K562 (cell line): ENCODE measurements at regions not wholly inside any gene's neighbourhood (a gene's known extent, or its start where the extent isn't known, plus 50 kb on each side); places are given as distances from the start of the nearest gene placed in this dataset.

Source experiments
- ATAC-seq: fragments of 200-7000 bp; cut with Tn5 transposase; 3 replicates; pipeline ENCODE4 v1.9.1; 2020; ENCODE audit warnings: moderate library complexity
- BruUV-seq: library from RNA; stranded (reverse); fragments of 400-500 nt; replicated peaks from 2 replicates; lab custom pipeline; 2021; lab: Mats Ljungman, UMichigan
- CTCF ChIA-PET: fragments of 300-600 bp; formaldehyde crosslinking; extraction: SDS; loops from one replicate; lab custom pipeline; 2021; ENCODE audit warnings: low intra/inter-chr PET ratio; lab: Yijun Ruan, JAX
- POLR2A ChIA-PET: fragments of 300-600, 350-650 bp; sonication (Branson Sonifier 250); formaldehyde crosslinking; extraction: SDS; loops from one replicate; lab custom pipeline; 2021; ENCODE audit warnings: antibody characterized with exemption, inconsistent platforms; lab: Yijun Ruan, JAX
- DNase-seq, 4 experiments: peaks; one replicate each; pipeline versions ENCODE4 v3.0.0 to v3.0.0-alpha.2; 2011 to 2018; ENCODE audit warnings: low spot score in 3 of 4, mixed read lengths in 3 of 4; ENCODE audit errors: extremely low read depth in 1 of 4
- FAIRE-seq: peaks from 2 replicates; lab custom pipeline; 2011; peaks lifted over from hg19 to GRCh38; lab: Jason Lieb, UNC
- H2AFZ ChIP-seq: 2 replicates; pipeline ENCODE4 v1.6.0; 2011; ENCODE audit warnings: low read depth, low read length, control low read depth, inconsistent platforms
- H3K27ac ChIP-seq: fragments of 200-600 bp; 3 replicates; pipeline ENCODE4 v1.8.0; 2011; ENCODE audit warnings: low read depth, mild to moderate bottlenecking, control low read depth, inconsistent platforms, low read length, moderate library complexity, mixed read lengths; ENCODE audit errors: extremely low read depth
- H3K27me3 ChIP-seq, 2 experiments: fragments of 300-600 bp in 1 of 2; 2 replicates in 1 of 2; 3 replicates in 1 of 2; pipeline versions ENCODE4 v1.6.0 to v1.8.0; 2011; ENCODE audit warnings: inconsistent platforms in 2 of 2, low read length in 2 of 2, mild to moderate bottlenecking in 1 of 2, mixed read lengths in 1 of 2, moderate library complexity in 1 of 2; ENCODE audit not compliant: control insufficient read depth in 2 of 2, insufficient read depth in 2 of 2
- H3K36me3 ChIP-seq: fragments of 300-600 bp; 3 replicates; pipeline ENCODE4 v1.8.0; 2011; ENCODE audit warnings: mild to moderate bottlenecking, low read length, inconsistent platforms; ENCODE audit not compliant: control insufficient read depth, insufficient read depth
- H3K4me1 ChIP-seq, 2 experiments: fragments of 200-600 bp in 1 of 2; replicated peaks in 1 of 2; 2 replicates in 1 of 2; 3 replicates in 1 of 2; pipeline versions ENCODE4 v1.5.1 to v1.8.0; 2011; ENCODE audit warnings: inconsistent platforms in 2 of 2, low read length in 2 of 2, mild to moderate bottlenecking in 1 of 2, mixed read lengths in 1 of 2, moderate library complexity in 1 of 2; ENCODE audit not compliant: control insufficient read depth in 2 of 2, insufficient read depth in 2 of 2
- H3K4me2 ChIP-seq: 2 replicates; pipeline ENCODE4 v1.6.1; 2011; ENCODE audit warnings: low read length, control low read depth, inconsistent platforms, mixed read lengths; ENCODE audit not compliant: insufficient read depth
- H3K4me3 ChIP-seq: fragments of 200-600 bp; sonication (generic), shearing (Covaris generic); 2 replicates; pipeline ENCODE4 v1.5.1; 2016; ENCODE audit warnings: control low read depth, inconsistent platforms
- H3K79me2 ChIP-seq: fragments of 200-600 bp; 3 replicates; pipeline ENCODE4 v1.8.0; 2011; ENCODE audit warnings: low read length, inconsistent platforms; ENCODE audit not compliant: control insufficient read depth, insufficient read depth
- H3K9ac ChIP-seq, 2 experiments: 2 replicates each; pipeline versions ENCODE4 v1.6.0 to v1.6.1; 2011; ENCODE audit warnings: low read depth in 2 of 2, low read length in 2 of 2, control low read depth in 1 of 2, inconsistent platforms in 1 of 2, mild to moderate bottlenecking in 1 of 2, mixed read lengths in 1 of 2; ENCODE audit not compliant: insufficient read depth in 1 of 2
- H3K9me1 ChIP-seq: one replicate; pipeline ENCODE4 v1.6.0; 2011; ENCODE audit warnings: inconsistent platforms, mild to moderate bottlenecking, low read length, moderate library complexity; ENCODE audit not compliant: control insufficient read depth, insufficient read depth
- H3K9me3 ChIP-seq: replicated peaks from 2 replicates; pipeline ENCODE4 v1.5.1; 2011; ENCODE audit warnings: low read depth, low read length, inconsistent platforms; ENCODE audit not compliant: control insufficient read depth, insufficient read depth
- H4K20me1 ChIP-seq: replicated peaks from 2 replicates; pipeline ENCODE4 v1.6.1; 2011; ENCODE audit warnings: low read length, inconsistent platforms, mixed read lengths; ENCODE audit not compliant: control insufficient read depth, insufficient read depth
- EP300 ChIP-seq: IDR thresholded peaks from 2 replicates; pipeline ENCODE4 v1.6.1; 2012; ENCODE audit warnings: low read length, improper control_type of control experiment
- MBD2 ChIP-seq: sonication (generic); IDR thresholded peaks from 2 replicates; pipeline ENCODE4 v1.6.1; 2016; ENCODE audit warnings: low read depth, borderline replicate concordance
- NCOA6 ChIP-seq: fragments of 450-650 bp; IDR thresholded peaks from 2 replicates; pipeline ENCODE4 v1.6.1; 2017; ENCODE audit warnings: mild to moderate bottlenecking
- PURB ChIP-seq: sonication (generic); formaldehyde crosslinking; IDR thresholded peaks from 2 replicates; pipeline ENCODE4 v1.9.0; 2021; ENCODE audit warnings: low read depth, mild to moderate bottlenecking, missing genetic modification reagents
- RBM25 ChIP-seq: fragments of 200-400 bp; formaldehyde crosslinking; IDR thresholded peaks from 2 replicates; pipeline ENCODE4 v1.6.1; 2018; ENCODE audit warnings: low read length, low read depth, moderate library complexity; ENCODE audit not compliant: severe bottlenecking
- WGBS: fragments of 100-300 bp; shearing (Covaris generic); methylation state at CpG from one replicate; pipeline ENCODE4 v1.1.6; 2016; ENCODE audit warnings: low coverage, mixed read lengths; ENCODE audit not compliant: insufficient coverage; ENCODE audit errors: missing lambda C conversion rate; 5-methylcytosine and 5-hydroxymethylcytosine counted together
- in situ Hi-C: fragments of 300-500 bp; cut with MboI; formaldehyde crosslinking; loops from 4 replicates; pipeline ENCODE4 v1.15.0; 2018; ENCODE audit warnings: inconsistent platforms, mixed read lengths
- intact Hi-C: fragments of 100-400 bp; cut with micrococcal nuclease; formaldehyde crosslinking; loops from 2 replicates; pipeline ENCODE4 v1.14.2; 2022
- TF ChIP-seq, protein P1 (sequence below): sonication (generic); formaldehyde crosslinking; IDR thresholded peaks from 2 replicates; pipeline ENCODE4 v1.8.1; 2023; ENCODE audit warnings: mild to moderate bottlenecking, missing genetic modification reagents

DNA sequence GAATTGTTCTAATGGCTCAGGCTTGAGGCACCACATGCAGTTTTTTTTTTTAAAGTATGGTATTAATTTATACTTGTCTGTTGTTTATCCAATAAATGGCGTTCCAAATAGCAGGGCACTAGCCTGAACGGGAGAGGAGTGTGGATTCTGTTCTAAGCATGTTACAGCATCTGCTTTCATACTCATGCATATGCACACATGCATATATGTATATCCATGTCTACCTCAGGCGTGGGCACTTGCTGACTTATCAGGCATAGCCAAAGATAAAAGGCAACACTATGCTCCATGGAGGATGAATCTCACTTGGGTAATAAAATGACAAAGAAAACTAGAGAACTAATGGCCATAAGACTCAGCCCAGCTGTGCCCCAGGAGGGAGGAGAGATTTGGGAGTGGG, 393.8 kb downstream of the GADD45G start:
- Histone ChIP-seq H3K9me3 (no peaks in the 10 kb centered on the region), H3K27ac (no peak overlapping the region), H3K4me2 (no peak overlapping the region), H2AFZ (no peak overlapping the region), H3K9me1 (no peaks in the 10 kb centered on the region), H3K9ac (no peak overlapping the region), H3K4me1 (no peaks in the 10 kb centered on the region), H3K27me3 (peaks cover 0 to 12% of the 10 kb centered on the region in 2 experiments; a peak in 1 of 5 replicates), H3K79me2 (no peaks in the 10 kb centered on the region), H4K20me1 (0 out of 2 replicates have a peak, but pooled peaks cover 3% of the 10 kb centered on the region), H3K4me3 (no peak overlapping the region), H3K36me3 (no peaks in the 10 kb centered on the region)
- CTCF ChIA-PET = no interaction called here
- DNase-seq (no peak), FAIRE-seq (no peak), ATAC-seq (no peak)
- BruUV-seq = no TSS peak
- TF ChIP-seq EP300 (no peak), RBM25 (no peak), PURB (CRISPR knock-in tag) (no peak), NCOA6 (no peak), MBD2 (no peak)
- TF ChIP-seq, protein P1, sequence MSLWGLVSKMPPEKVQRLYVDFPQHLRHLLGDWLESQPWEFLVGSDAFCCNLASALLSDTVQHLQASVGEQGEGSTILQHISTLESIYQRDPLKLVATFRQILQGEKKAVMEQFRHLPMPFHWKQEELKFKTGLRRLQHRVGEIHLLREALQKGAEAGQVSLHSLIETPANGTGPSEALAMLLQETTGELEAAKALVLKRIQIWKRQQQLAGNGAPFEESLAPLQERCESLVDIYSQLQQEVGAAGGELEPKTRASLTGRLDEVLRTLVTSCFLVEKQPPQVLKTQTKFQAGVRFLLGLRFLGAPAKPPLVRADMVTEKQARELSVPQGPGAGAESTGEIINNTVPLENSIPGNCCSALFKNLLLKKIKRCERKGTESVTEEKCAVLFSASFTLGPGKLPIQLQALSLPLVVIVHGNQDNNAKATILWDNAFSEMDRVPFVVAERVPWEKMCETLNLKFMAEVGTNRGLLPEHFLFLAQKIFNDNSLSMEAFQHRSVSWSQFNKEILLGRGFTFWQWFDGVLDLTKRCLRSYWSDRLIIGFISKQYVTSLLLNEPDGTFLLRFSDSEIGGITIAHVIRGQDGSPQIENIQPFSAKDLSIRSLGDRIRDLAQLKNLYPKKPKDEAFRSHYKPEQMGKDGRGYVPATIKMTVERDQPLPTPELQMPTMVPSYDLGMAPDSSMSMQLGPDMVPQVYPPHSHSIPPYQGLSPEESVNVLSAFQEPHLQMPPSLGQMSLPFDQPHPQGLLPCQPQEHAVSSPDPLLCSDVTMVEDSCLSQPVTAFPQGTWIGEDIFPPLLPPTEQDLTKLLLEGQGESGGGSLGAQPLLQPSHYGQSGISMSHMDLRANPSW (CRISPR knock-in tag) = no peak
- intact Hi-C loops = no loop called here
- in situ Hi-C loops = no loop called here
- POLR2A ChIA-PET = interaction anchor here (0.6 kb wide), 1 partner anchor 16 kb away, joined by 3 read pairs; no protein-coding TSS in a partner anchor
- 0% methylated on average over 3 of the region's 3 CpGs for WGBS
